Omental fat pad (tissue), 3 donors: ENCODE measurements at regions not wholly inside any gene's neighbourhood (a gene's known extent, or its start where the extent isn't known, plus 50 kb on each side); places are given as distances from the start of the nearest gene placed in this dataset.

Experiments
- ATAC-seq: fragments of 150-250 bp; one replicate; pipeline ENCODE4 v1.9.1; 2016; ENCODE audit warnings: mild to moderate bottlenecking, moderate library complexity; ENCODE audit not compliant: low FRiP score
- DNase-seq: peaks from one replicate; pipeline ENCODE4 v3.0.0-alpha.2; 2019; ENCODE audit warnings: low spot score
- CTCF ChIP-seq, 3 donors: fragments of 450-650 bp; IDR thresholded peaks; one replicate each; pipeline ENCODE4 v1.5.1; 2016 to 2017; ENCODE audit warnings: antibody characterized with exemption in 3 of 3, mild to moderate bottlenecking in 3 of 3, moderate library complexity in 2 of 3

- ATAC-seq (no peak), DNase-seq (no peak)
- TF ChIP-seq CTCF (IDR thresholded peaks at IDR 0.05): no peak
Measured at GRCh38 chr10:121242741-121243608, 355.3 kb downstream of the FGFR2 start.

GRCh38 chr10:121243609-121244241, 354.5 kb downstream of the FGFR2 start:
- no peak for DNase-seq
- no peak for ATAC-seq
- TF ChIP-seq CTCF (IDR thresholded peaks at IDR 0.05): no peak

GRCh38 chr10:121244818-121245217, 353.4 kb downstream of the FGFR2 start:
- DNase-seq (no peak), ATAC-seq (no peak)
- TF ChIP-seq CTCF (IDR thresholded peaks at IDR 0.05): no peak

- ATAC-seq: no peak
Measured at GRCh38 chr10:121245754-121246153, 352.5 kb downstream of the FGFR2 start.

GRCh38 chr10:121248266-121248665, 350.0 kb downstream of the FGFR2 start:
- TF ChIP-seq CTCF (IDR thresholded peaks at IDR 0.05): no peak
- ATAC-seq (no peak), DNase-seq (no peak)

More at GRCh38 chr10:121245754-121246153, 352.5 kb downstream of the FGFR2 start:
- no peak for TF ChIP-seq CTCF (IDR thresholded peaks at IDR 0.05)
- no peak for DNase-seq

- ATAC-seq: no peak
- no peak for TF ChIP-seq CTCF (IDR thresholded peaks at IDR 0.05)
- DNase-seq: no peak
Measured at GRCh38 chr10:121250995-121251764, 347.1 kb downstream of the FGFR2 start.
